Kidney (tissue), 13 donors: ENCODE measurements at regions not wholly inside any gene's neighbourhood (a gene's known extent, or its start where the extent isn't known, plus 50 kb on each side); places are given as distances from the start of the nearest gene placed in this dataset.
A peak's percentile ranks its signal among the peaks of the same experiment; 100 is the strongest.

Experiments used
- DNase-seq, 5 donors: peaks; one replicate each; pipeline ENCODE4 v3.0.0-alpha.2; 2013 to 2020
- FAIRE-seq: peaks from 2 replicates; lab custom pipeline; 2012; peaks lifted over from hg19 to GRCh38; lab: Jason Lieb, UNC
- H3K27ac ChIP-seq, 2 donors: one replicate each; pipeline ENCODE4 v1.7.0; 2013; ENCODE audit warnings: low read depth in 2 of 2, low read length in 2 of 2, inconsistent platforms in 1 of 2
- H3K27me3 ChIP-seq: one replicate; pipeline ENCODE4 v1.7.1; 2013; ENCODE audit warnings: low read length, inconsistent platforms; ENCODE audit not compliant: control insufficient read depth, insufficient read depth
- H3K36me3 ChIP-seq, 3 donors: one replicate each; pipeline versions ENCODE4 v1.7.0 to v1.7.1; 2013; ENCODE audit warnings: low read length in 3 of 3, control low read depth in 1 of 3, inconsistent platforms in 1 of 3; ENCODE audit not compliant: insufficient read depth in 3 of 3, control insufficient read depth in 2 of 3
- H3K4me1 ChIP-seq, 3 donors: one replicate each; pipeline versions ENCODE4 v1.7.0 to v1.7.1; 2013; ENCODE audit warnings: low read length in 3 of 3, inconsistent platforms in 1 of 3, low read depth in 1 of 3; ENCODE audit not compliant: control insufficient read depth in 2 of 3, insufficient read depth in 2 of 3
- H3K4me3 ChIP-seq, 3 donors: one replicate each; pipeline versions ENCODE4 v1.7.0 to v1.8.1; 2013; ENCODE audit warnings: low read length in 3 of 3, control low read depth in 1 of 3, inconsistent platforms in 1 of 3
- H3K9ac ChIP-seq, 3 donors: one replicate each; pipeline versions ENCODE4 v1.7.0 to v1.7.1; 2013; ENCODE audit warnings: low read length in 3 of 3, control low read depth in 1 of 3, inconsistent platforms in 1 of 3
- H3K9me3 ChIP-seq, 3 donors: one replicate each; pipeline versions ENCODE4 v1.7.0 to v1.7.1; 2013; ENCODE audit warnings: low read length in 3 of 3, control low read depth in 1 of 3, inconsistent platforms in 1 of 3; ENCODE audit not compliant: control insufficient read depth in 2 of 3, insufficient read depth in 1 of 3
- intact Hi-C: fragments of 100-400 bp; cut with DNase I; formaldehyde crosslinking; loops from one replicate; pipeline ENCODE4 v1.11.1; 2022
- TF ChIP-seq, protein P1 (sequence below): IDR thresholded peaks from 3 replicates; pipeline ENCODE4 v1.5.1; 2012; ENCODE audit warnings: mild to moderate bottlenecking, moderate library complexity, borderline replicate concordance; ENCODE audit not compliant: insufficient read depth; ENCODE audit errors: extremely low read depth
- donor health status: control.
- donor health status: control.
- donor health status: control.
- donor health status: control.
- donor health status: control.
- donor health status: DM: yes; HTN: yes; CAD: no.
- donor health status: Normal renal cell carcinoma (clear cell type).

GRCh38 chr14:56896922-56897321 lies 86.6 kb upstream of the OTX2 start:
- Histone ChIP-seq H3K27ac (no peak overlapping the region), H3K4me3 (no peak overlapping the region), H3K27me3 (no peaks in the 10 kb centered on the region), H3K9ac (no peak overlapping the region), H3K36me3 (no peaks in the 10 kb centered on the region), H3K4me1 (no peaks in the 10 kb centered on the region), H3K9me3 (no peaks in the 10 kb centered on the region)
- FAIRE-seq, result no peak
- DNase-seq, result peak in 2 of 5 donors; percentile 33 to 35
- intact Hi-C loops, result no loop called here
- TF ChIP-seq, protein P1, sequence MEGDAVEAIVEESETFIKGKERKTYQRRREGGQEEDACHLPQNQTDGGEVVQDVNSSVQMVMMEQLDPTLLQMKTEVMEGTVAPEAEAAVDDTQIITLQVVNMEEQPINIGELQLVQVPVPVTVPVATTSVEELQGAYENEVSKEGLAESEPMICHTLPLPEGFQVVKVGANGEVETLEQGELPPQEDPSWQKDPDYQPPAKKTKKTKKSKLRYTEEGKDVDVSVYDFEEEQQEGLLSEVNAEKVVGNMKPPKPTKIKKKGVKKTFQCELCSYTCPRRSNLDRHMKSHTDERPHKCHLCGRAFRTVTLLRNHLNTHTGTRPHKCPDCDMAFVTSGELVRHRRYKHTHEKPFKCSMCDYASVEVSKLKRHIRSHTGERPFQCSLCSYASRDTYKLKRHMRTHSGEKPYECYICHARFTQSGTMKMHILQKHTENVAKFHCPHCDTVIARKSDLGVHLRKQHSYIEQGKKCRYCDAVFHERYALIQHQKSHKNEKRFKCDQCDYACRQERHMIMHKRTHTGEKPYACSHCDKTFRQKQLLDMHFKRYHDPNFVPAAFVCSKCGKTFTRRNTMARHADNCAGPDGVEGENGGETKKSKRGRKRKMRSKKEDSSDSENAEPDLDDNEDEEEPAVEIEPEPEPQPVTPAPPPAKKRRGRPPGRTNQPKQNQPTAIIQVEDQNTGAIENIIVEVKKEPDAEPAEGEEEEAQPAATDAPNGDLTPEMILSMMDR, result no peak

- no peak overlapping the region for H3K9ac ChIP-seq
- DNase-seq (no peak), FAIRE-seq (no peak)
- no peaks in the 10 kb centered on the region for H3K36me3 ChIP-seq
- TF ChIP-seq, protein P1, result no peak
- no peaks in the 10 kb centered on the region for H3K27me3 ChIP-seq
- H3K4me1 ChIP-seq, result no peaks in the 10 kb centered on the region
- intact Hi-C loops, result no loop called here
- H3K4me3 ChIP-seq, result no peak overlapping the region
- no peaks in the 10 kb centered on the region for H3K9me3 ChIP-seq
- no peak overlapping the region for H3K27ac ChIP-seq
These were observed 86.0 kb upstream of the OTX2 start for GRCh38 chr14:56896231-56896630.

GRCh38 chr14:56895154-56895553 lies 84.9 kb upstream of the OTX2 start:
- intact Hi-C loops, result no loop called here
- FAIRE-seq, result no peak

More at GRCh38 chr14:56895154-56895553, 84.9 kb upstream of the OTX2 start:
- Histone ChIP-seq H3K9ac (no peak overlapping the region), H3K9me3 (no peaks in the 10 kb centered on the region), H3K27ac (no peak overlapping the region), H3K4me3 (no peak overlapping the region), H3K36me3 (no peaks in the 10 kb centered on the region), H3K27me3 (no peaks in the 10 kb centered on the region), H3K4me1 (no peaks in the 10 kb centered on the region)
- DNase-seq, result no peak
- TF ChIP-seq, protein P1, result no peak
